OCI-M1 (cell line): ENCODE measurements at regions not wholly inside any gene's neighbourhood (a gene's known extent, or its start where the extent isn't known, plus 50 kb on each side); places are given as distances from the start of the nearest gene placed in this dataset.
A peak's percentile ranks its signal among the peaks of the same experiment; 100 is the strongest.

Source experiments
- DNase-seq: peaks from one replicate; lab custom pipeline; 2025; lab: John Stamatoyannopoulos, UW

GRCh38 chr7:41185851-41186250 is 517.0 kb downstream of the INHBA start:
- DNase-seq, result no peak

DNA sequence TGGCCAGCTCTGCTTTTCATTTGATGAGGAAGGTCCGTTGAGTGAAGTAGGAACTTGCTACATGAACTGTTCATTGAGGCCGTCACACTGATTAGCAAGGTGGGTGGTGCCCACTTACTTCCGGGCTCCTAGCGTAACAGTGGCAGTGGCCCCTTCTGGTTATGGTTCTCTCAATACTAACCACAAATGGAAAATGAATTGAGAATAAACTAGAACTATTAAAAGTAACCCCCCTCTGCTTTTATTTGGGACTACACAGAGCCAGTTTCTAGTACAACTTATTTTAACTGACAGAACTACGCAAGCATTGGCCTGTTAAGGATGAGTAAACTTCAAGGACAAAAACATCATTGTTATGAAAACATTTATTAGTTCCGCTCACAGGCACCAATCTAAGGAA is 519.1 kb downstream of the INHBA start:
- no peak for DNase-seq

DNA sequence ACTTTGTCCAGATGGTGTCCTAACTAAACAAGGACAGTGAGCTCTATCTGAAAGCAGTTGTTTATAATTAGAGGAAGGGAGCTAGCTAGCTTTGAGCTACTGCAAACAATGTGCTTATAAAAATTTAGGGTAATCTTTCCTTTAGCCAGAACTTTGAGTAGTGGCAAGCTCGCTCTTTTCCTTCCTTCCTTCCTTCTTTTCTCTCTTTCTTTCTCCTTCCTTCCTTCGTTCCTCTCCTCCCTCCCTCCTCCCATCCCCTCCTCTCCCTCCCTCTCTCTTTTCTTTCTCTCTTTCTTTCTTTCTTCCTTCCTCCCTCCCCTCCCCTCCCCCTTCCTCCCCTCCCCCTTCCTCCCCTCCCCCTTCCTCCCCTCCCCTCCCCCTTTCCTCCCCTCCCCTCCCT is 520.1 kb downstream of the INHBA start:
- no peak for DNase-seq

- DNase-seq, result peak; percentile 21
These were observed 527.5 kb downstream of the INHBA start for GRCh38 chr7:41175435-41175834.

DNA sequence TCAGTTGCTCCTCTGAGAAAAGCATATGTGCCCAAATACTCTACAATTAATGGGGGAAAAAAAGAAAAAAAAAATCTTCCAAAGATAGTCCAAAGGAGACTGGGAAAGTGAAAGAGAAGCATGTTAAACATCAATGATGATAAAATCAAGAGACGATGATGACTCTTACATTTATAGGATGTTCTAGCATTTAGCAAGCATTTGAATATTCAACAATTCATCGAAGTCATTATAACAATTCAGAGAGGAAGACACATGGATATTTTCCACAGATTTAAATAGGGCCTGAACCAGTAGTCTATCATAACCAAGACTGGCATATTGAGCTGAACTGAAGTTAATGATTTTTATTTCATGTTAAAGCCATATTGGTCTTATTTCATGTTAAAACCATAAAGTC is 528.4 kb downstream of the INHBA start:
- DNase-seq, result no peak

DNA sequence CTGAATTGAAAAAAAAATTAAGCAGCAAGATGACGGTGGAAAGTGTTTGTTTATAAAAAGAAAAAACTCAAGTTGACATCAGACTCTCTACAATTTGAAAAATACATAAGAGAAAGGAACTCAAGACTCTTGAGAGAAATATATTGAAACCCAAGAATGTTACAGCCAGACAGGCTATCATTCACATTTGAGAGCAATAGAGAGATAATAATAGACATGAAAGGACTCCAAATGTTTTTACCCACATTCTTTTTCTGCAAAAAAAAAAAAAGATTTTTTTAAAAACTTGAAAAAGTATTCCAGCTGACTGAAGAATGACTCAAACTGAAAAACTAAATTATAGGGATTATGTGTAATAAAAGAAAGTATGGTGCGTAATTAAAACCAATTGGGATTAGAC is 532.4 kb downstream of the INHBA start:
- no peak for DNase-seq

- no peak for DNase-seq
These were observed 533.6 kb downstream of the INHBA start for GRCh38 chr7:41169317-41169716.

GRCh38 chr7:41167836-41168235 is 535.1 kb downstream of the INHBA start:
- no peak for DNase-seq

GRCh38 chr7:41164440-41164839 is 538.5 kb downstream of the INHBA start:
- DNase-seq, result no peak

GRCh38 chr7:41163991-41164390 is 538.9 kb downstream of the INHBA start:
- no peak for DNase-seq

GRCh38 chr7:41162612-41163011 is 540.3 kb downstream of the INHBA start:
- DNase-seq, result no peak

DNA sequence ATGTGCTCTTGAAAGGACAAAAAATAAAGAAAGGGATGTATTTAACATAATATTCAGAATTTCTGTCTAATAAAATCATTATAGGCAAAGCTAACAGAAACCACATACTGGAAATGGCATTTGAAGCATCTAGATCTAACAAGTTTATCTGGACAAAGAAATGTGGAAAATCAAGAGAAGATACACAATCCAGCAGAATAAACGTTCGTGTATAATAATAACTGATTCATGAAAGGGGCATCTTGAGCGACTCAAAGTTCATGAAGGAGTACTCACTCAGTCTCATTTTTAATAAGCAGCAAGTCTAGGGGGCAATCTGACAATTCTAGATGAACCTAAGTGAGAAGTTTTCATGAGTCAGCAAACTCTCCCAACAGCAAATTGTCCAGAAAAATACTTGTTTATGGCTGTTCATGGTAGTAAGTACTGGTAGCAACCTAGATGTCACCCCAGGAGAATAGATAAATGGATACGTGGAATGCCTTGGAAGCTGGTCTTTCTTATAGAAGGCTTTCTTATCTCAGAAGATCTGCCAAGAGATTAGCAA is 541.8 kb downstream of the INHBA start:
- no peak for DNase-seq

DNA sequence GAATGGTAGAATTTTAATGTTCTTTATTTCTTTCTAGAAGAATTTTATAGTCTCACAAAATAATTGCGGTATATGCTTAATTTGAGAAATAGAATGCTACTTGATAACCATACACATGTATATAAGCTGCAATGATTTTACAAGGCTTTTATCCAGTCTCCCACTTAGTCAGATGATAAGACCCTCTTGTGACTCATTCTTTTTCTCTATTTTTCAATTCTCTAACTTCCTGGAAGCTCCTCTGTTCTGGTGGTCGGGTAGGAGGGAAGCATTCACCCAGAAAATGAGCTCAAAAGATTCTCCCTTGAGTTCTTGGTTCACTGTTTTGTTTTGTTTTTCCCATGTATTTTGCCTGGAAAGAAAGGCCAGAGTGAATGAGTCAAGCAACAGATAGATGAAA is 546.6 kb downstream of the INHBA start:
- DNase-seq, result no peak

- DNase-seq, result no peak
These were observed 549.6 kb downstream of the INHBA start for GRCh38 chr7:41153268-41153667.

DNA sequence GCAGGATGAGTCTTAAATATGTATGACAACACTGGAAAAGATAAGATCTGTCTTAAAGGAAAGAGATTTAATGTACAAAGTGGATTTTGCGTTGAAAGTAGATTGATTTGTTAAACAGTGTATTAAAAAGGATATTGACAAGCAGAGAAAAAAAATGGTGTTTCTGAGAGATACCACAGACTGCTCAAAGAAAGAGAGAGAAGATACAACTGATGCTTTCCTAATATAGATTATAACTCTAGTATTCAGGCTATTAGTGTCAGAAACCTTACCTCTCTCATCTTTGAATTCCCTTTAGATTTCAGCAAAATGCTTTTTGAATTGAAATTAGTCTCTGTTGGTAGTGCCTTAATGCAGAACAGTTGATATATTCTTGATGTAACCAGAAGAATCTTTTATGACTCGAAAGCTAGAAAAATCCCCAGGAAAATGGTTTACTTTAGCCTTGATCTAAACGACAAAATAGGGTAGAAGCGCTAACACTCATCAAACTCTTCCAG is 550.7 kb downstream of the INHBA start:
- DNase-seq, result no peak

DNA sequence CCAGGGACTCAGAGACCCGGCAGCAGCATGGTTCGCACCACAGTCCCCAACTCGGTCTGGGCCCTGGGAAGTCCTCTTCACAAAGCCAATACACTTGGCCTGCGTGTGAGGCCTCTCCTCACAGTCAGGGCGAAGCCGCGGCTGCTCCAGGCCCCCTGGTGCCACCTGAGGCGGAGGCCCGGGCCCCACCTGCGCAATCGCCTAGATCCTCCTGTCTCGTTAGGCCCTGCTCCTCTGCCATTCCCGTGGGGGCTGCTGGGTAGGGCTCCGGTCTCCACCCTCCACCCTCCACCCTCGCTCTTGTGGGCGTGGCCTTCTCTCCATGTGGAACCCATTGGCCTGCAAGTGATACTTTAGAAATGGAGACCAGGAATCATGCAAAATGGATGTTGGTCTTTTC is 553.3 kb downstream of the INHBA start:
- no peak for DNase-seq

- DNase-seq, result no peak
These were observed 554.4 kb downstream of the INHBA start for GRCh38 chr7:41148521-41148951.

DNA sequence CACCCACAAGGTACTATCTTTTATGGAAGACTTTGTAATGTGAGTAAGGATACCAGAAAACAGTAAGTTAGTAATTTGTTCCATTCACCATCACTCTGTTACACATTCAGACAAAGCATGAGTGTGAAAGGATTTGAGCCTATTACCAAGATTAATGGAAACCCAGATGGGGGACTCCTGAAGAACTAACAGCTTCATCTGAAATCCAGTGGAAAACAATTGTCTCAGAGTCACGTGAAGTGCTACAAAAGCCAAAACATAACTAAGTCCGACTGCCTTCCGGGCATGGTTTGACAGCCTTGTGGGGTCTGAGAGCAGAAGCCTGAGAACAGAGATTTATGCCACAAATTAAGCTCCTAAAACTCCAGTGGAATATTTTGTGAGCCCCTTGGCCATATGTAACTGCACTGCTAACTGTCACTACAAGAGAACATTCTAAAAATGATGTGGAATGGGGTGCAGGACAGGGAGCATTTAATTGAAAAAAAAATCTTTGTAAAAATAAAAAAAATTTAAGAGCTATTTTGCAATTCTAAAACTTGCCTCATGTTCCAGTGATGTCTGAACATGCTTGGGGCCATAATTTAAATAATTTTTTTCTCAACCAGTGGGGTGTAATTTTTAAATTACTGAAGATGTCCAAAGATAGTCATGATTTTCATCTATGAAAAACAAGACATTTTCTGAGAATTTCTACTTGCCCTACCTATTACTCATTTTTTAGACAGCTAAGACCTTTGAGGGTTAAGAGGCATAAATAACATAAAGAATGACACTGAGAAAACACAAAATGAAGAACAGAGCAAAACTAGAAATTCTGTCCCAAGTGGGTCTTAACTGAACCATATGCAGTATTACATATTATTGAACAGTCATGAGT is 555.0 kb downstream of the INHBA start:
- DNase-seq, result no peak

DNA sequence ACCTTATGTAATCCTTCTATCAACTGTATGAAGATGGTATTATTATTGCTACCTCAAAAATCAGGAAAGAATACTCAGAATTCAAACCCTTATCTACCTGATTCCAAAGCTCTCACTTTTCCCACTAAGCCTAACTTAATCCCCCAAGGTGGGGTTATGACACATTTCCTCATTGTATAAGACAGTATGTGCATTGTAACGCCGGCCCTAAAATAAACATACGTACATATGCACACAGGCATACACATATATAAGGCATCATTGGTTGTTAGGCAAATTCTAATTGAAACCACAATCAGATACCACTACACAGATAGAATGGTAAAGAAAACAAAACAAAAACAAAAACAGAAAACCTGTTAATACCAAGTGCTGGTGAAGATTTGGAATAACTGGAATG is 556.5 kb downstream of the INHBA start:
- DNase-seq, result no peak

DNA sequence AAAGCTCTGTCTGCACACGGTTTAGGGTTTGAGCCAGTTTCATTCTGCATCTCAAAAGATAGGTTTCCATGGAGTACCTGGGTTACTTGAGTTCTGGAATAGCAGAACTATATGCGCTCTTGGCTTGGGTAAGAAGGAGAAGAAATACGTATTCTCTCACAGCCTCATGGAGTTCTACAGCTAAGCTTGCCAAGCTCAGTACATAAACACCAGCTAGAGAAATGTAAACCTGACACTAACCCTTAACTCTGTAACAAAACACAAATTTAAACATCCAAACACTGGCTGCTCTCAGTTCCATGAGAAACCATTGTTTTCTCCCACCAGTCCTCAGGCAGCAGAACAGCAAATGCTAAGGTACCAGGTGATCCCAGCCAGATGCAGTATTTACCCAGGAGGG is 557.2 kb downstream of the INHBA start:
- no peak for DNase-seq

GRCh38 chr7:41142904-41143473 is 559.9 kb downstream of the INHBA start:
- no peak for DNase-seq

DNA sequence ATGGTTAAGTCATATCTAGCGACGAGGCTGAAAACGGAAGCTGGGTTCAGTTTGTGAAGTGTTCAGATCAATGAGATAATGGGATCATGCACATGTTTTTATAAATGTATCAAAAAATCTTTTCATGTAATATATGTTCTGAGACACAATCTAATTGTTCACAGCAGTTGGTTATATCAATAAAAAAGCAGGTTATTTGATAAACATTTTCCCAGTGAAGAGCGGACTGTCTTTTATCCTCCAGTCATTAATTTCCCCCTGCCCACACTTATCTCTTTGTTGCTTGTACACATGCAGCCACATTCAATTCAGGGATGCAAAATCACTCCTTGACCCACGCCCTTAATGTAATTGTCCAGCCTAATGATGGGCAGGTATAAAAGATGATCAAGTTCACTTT is 563.1 kb downstream of the INHBA start:
- no peak for DNase-seq

GRCh38 chr7:41136551-41136950 is 566.3 kb downstream of the INHBA start:
- no peak for DNase-seq
